ENCODE measurements at regions not wholly inside any gene's neighbourhood (a gene's known extent, or its start where the extent isn't known, plus 50 kb on each side); places are given as distances from the start of the nearest gene placed in this dataset.
"Not testable (repeated sequence)": the region's sequence is repeated elsewhere in the genome, so short reads cannot be mapped to it uniquely, and the experiment has no call there.

GRCh38 chr2:224261326-224261725 lies 140.6 kb downstream of the FAM124B start:
- DNase-seq = no peak
- no peak for ATAC-seq

- DNase-seq (no peak), ATAC-seq (no peak)
These were observed 141.4 kb downstream of the FAM124B start for GRCh38 chr2:224260372-224261020.

GRCh38 chr2:224259831-224260230 lies 142.1 kb downstream of the FAM124B start:
- ATAC-seq (no peak), DNase-seq (no peak)

DNA sequence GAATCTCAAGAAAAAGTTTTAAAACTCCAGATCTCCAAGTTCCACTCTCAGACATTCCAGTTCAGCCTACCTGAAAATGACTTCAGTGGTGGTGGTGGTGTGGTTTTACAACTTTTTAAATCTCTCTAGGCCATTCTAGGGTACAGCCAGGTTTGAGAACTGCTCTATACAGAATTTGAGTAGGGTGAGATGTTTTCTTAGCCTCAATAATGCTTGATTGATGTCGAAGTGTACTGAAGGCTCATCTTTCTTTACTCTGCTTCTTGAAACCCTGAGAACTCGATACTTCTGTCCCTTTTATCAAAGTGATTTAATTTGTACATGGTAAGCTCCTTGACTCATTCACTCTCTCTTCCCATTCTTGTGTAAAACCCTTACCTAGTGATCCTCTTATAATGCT lies 143.8 kb downstream of the FAM124B start:
- DNase-seq (no peak), ATAC-seq (no peak)

GRCh38 chr2:224257156-224257555 lies 144.8 kb downstream of the FAM124B start:
- DNase-seq (no peak), ATAC-seq (no peak)

GRCh38 chr2:224253464-224253863 lies 148.4 kb downstream of the FAM124B start:
- ATAC-seq (no peak), DNase-seq (no peak)

DNA sequence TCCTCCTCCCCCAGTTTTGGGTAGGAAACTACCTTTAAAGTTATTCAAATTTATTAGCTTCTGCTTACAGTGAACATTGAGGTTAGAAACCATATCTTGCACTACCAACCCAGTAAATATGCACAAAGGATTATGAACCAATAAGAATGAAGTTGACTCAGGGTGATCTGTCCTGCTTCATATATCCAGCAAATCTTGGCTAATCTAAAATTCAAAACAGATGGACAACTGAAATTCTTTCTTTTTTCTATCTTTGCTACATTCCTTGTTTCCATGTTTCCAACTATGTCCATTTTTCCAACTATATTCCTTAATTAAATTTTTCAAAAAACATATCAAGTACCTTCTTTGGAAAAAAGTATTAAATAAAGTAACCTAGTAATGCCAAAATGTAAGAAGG lies 149.3 kb downstream of the FAM124B start:
- ATAC-seq = no peak
- no peak for DNase-seq

DNA sequence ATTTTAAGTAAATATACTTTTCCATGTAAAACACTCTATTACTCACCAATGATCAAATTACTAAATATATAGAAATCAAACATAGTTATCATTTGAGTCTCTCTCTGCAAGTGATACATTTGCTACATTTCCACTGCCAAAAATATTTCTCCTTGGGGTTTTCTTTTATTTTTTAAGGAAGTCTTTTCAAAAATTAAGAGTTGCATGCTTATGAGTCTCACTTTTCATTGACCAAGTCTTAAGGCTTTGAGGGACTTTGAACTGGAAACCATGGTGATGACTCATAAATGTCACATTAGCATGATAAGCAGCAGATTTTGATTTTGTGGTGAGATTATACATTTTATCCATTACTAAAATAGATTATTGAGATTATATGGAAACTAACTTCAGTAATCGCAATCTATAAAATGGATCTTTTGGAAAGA lies 152.9 kb downstream of the FAM124B start:
- DNase-seq = no peak
- ATAC-seq = peak; percentile 59

- no peak for ATAC-seq
- no peak for DNase-seq
These were observed 159.3 kb downstream of the FAM124B start for GRCh38 chr2:224242561-224242960.

DNA sequence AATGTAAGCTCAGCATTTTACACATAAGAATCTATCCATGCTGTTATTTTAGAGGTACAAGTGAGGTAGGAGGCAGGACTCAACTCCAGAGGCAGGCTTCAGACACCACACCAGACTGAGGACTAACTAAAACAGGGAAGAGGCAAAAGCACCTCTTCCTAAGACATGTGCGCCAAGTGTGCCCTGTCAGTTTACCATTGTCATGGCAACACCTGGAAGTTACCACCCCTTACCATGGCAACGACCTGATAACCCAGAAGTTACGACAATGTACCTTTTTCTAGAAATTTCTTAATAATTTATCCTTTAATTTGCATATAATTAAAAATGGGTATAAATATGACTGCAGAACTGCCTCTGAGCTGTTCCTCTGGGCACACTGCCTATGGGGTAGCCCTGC lies 160.1 kb downstream of the FAM124B start:
- ATAC-seq (no peak), DNase-seq (no peak)

- DNase-seq = no peak
- ATAC-seq = no peak
These were observed 160.9 kb downstream of the FAM124B start for GRCh38 chr2:224241001-224241400.

- ATAC-seq (no peak), DNase-seq (no peak)
These were observed 177.9 kb downstream of the FAM124B start for GRCh38 chr2:224223851-224224555.

DNA sequence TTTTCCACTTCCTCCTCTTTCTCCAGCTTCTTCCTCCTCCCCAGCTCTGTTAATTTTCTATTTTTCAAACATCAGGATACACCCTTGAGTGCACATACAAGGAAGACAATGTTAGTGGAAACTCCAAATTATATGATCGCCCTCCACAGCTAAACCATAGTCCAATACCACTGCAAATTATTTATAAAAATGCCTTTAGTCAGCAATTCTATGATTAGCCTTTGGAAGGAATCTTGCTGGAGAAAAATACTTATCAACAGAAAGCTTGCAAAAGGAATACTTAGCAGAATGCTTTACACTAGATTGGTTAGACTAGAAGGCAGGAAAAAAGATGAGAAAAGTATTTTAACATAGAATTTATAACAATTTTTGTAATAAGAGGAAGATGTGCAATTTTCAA lies 178.9 kb downstream of the FAM124B start:
- ATAC-seq = no peak
- DNase-seq = no peak

DNA sequence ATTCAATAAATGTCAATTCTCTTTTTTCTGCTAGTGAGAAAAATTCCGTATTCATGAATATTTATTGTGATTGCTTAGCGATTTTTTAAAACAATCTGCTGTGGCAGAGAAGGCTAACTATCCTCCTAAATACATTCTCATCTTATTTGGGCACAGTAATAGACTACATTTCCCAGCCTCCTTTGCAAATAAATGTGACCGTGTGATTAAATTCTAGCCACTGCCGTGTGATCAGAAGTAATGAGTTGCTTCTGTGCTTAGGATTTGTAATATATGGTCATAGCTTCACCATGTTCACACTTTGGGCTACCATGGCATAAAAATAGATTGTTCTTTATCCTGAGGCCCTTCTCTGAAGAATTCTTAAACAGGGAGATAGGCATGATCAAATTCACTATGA lies 179.6 kb downstream of the FAM124B start:
- DNase-seq = no peak
- no peak for ATAC-seq

DNA sequence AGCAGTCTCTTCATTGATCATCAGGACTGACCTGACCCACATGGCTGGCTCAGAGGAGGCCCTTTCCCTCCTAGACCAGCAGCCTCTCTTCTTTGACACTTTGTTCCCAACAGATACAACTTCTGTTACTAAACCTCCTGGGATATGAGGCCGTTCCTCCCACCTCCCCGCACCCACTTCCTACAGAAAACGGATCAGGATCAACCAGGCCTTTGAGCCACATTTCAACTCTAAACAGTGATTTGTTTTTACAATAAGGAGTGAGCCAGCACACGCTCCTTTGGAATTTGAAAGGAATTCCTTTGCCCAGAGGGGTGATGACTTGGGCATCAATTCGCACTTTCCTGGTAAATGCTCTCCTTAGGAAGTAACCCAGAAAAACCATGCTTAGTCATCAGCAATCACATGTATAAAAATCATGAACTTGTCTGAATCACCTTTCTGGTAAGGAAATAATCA lies 180.4 kb downstream of the FAM124B start:
- DNase-seq (no peak), ATAC-seq (no peak)

DNA sequence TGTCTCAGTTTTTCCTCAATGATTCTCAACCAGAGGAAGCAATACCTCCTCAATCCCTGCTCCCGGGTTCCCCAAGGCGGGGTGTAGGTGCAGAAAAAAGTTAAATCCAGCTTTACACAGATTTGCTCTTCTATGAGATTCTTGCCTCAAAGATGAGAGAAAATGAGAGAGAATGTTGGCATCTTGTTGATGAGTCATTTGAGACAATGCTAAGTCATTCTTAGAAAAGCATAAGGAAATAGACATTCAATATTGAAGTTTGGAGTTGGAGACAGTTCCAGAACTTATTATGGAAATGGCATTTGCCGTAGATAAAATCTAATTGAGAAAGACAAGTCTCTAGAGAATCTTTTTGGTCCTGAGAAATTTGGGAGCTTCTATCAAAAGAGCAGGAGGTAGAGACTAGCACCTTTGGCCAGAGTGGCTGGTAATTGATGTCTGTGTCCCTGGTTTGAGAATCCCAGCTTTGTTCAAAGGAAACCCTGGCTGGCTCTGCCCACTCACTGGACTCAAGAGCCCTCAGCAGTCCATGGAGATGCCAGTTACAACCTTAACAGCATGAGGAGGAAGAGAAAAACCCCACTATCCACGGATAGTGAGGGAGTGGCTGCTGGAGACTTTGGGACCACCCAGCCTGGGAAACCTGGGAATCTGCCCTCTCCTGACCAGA lies 181.2 kb downstream of the FAM124B start:
- DNase-seq (no peak), ATAC-seq (no peak)

DNA sequence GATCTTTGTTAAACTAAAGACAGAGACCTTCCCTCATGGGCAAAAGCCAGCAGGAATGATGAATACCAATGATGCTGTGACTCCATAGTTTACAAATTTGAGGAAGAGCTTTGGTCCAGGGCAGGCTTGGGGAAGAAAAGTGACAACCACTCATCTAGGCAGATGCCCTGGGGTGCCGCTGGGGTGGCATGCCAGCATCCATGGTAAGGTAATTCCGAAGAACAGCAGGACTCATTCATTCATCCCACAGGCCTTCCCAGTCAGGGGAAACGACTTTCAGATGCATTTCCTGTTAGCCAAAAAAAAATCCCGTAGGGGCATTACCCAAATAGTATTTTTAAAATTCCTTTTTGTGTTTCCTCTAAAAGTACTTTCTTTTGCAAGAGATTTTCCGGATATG lies 180.7 kb upstream of the SERPINE2 start:
- DNase-seq = no peak
- ATAC-seq = no peak

DNA sequence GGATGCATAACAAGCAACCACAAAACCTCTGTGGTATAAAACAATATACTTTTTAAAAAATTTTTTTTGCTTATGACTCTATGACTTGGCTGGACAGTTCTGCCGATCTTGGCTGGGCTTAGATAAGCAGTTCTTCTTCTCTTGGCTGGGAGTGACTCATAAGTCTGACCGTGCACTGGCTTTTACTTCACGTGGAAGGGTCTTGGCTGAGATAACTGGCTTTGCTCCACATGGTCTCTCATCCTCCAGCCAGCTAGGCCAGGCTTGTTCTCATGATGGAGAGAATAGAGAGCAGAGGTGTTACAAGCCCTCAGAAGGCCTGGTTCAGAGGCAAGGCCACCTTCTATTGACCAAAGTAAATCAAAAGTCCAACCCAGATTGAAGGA lies 178.9 kb upstream of the SERPINE2 start:
- no peak for DNase-seq

DNA sequence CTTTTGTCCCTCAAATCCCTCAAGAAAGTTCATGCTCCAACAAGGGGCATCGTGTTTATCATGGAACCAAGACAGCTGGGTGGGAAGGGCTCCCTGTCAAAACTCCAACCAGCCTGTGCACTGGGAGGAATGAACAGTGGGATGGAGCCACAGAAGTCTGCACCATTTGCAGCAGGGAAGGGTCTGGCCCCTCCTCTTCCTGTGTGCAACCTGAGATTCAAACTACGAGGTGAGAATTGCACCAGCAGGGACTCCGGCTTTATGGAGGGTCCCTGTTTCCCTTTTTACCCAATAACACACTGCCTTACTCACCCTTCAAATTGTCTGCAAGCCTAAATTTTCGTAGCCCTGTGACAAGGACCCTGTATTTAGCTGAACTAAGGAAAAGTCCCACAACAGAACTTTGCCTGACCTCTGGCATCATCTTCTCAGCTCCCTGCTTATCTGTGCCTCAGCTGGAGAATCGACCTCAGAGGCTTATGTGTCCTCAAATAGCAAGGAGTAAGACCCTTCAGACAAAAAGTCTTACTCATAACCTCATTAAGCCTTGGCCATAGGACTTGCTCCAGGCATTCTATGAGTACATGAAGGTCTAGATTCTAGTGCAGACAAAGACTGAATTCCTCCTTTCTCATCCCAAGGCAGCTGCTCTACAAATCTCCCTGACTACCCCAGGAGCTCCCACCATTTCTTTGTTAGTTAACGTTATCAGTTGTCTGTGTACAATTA lies 178.3 kb upstream of the SERPINE2 start:
- ATAC-seq (no peak), DNase-seq (no peak)

More for the DNA sequence above, 178.9 kb upstream of the SERPINE2 start:
- no peak for ATAC-seq

- not testable (repeated sequence) for DNase-seq, ATAC-seq
These were observed 176.5 kb upstream of the SERPINE2 start for GRCh38 chr2:224215611-224216010.

DNA sequence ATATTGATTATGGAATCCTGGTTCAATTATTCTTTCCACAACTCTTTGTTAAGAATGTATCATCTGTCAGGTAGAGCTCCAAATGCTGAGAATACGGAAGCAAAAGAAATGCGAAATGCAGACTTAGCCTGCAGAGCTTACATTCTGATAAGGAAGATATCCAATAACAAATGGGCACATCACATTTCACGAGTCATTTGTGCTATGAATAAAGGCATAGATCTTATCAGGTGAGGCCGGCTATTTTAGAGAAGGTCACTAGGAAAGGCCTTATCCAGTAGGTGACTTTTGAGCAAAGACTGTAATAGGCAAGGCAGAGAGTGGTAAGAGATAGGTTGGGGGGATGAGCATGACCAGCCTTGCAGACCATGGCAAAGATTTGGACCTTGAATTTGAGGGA lies 174.3 kb upstream of the SERPINE2 start:
- ATAC-seq = no peak

GRCh38 chr2:224211791-224212190 lies 172.7 kb upstream of the SERPINE2 start:
- ATAC-seq (no peak), DNase-seq (no peak)

More for the DNA sequence above, 174.3 kb upstream of the SERPINE2 start:
- no peak for DNase-seq

DNA sequence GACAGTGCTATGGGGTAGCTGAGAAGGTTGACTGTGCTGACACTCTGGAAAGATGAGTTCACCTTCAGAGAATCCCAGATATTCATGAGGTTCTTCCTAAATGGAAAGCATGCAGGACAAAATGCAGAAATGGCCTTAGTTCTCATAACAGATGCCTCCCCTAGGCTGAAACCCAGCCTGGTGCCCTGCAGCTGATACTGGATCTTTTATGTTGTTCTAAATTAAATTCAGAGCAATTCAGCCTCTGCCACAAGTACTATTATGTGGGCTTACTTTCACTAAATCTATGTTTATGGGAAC lies 172.0 kb upstream of the SERPINE2 start:
- DNase-seq (no peak), ATAC-seq (no peak)
